HEK293 (cell line): ENCODE measurements at regions not wholly inside any gene's neighbourhood (a gene's known extent, or its start where the extent isn't known, plus 50 kb on each side); places are given as distances from the start of the nearest gene placed in this dataset.

Experiments used
- CTCF ChIA-PET: fragments of 350-600 bp; formaldehyde crosslinking; extraction: SDS; loops from one replicate; lab custom pipeline; 2021; ENCODE audit warnings: antibody characterized with exemption; lab: Yijun Ruan, JAX
- POLR2A ChIA-PET: fragments of 300-600 bp; formaldehyde crosslinking; extraction: SDS; loops from one replicate; lab custom pipeline; 2020; ENCODE audit warnings: antibody characterized with exemption, inconsistent platforms; lab: Yijun Ruan, JAX
- H3K27ac ChIP-seq: fragments of 200-500 bp; sonication (Bioruptor generic); 2 replicates; pipeline ENCODE4 v1.5.1; 2014; ENCODE audit warnings: low read depth, low read length, control low read depth, inconsistent platforms; ENCODE audit errors: extremely low read depth
- H3K36me3 ChIP-seq, 2 experiments: fragments of 200-500 bp in 1 of 2; sonication (Bioruptor generic) in 1 of 2; 1 replicate in 1 of 2; 2 replicates in 1 of 2; pipeline ENCODE4 v1.5.1; 2014 to 2017; ENCODE audit warnings: inconsistent platforms in 2 of 2, low read length in 2 of 2; ENCODE audit not compliant: control insufficient read depth in 2 of 2, insufficient read depth in 1 of 2
- H3K4me1 ChIP-seq: fragments of 200-500 bp; sonication (Bioruptor generic); 2 replicates; pipeline ENCODE4 v1.5.1; 2014; ENCODE audit warnings: mild to moderate bottlenecking, low read length, inconsistent platforms; ENCODE audit not compliant: control insufficient read depth, insufficient read depth
- H3K4me3 ChIP-seq: 2 replicates; pipeline ENCODE4 v1.5.1; 2011; ENCODE audit warnings: low read depth, mild to moderate bottlenecking, control low read depth, low read length, moderate library complexity
- H3K9me3 ChIP-seq: fragments of 200-500 bp; sonication (Bioruptor generic); 2 replicates; pipeline ENCODE4 v1.5.1; 2014; ENCODE audit warnings: low read depth, low read length, inconsistent platforms; ENCODE audit not compliant: control insufficient read depth, insufficient read depth
- EGR2 ChIP-seq: fragments of 450-650 bp; formaldehyde crosslinking; IDR thresholded peaks from 2 replicates; pipeline ENCODE4 v1.5.1; 2016; ENCODE audit warnings: low read depth, missing biosample characterization, missing genetic modification characterization
- INSM2 ChIP-seq: fragments of 450-650 bp; formaldehyde crosslinking; IDR thresholded peaks from 2 replicates; pipeline ENCODE4 v1.5.1; 2016; ENCODE audit warnings: missing biosample characterization, missing genetic modification characterization
- MYNN ChIP-seq: fragments of 450-650 bp; formaldehyde crosslinking; IDR thresholded peaks from 2 replicates; pipeline ENCODE4 v1.5.1; 2016; ENCODE audit warnings: missing biosample characterization, missing genetic modification characterization, borderline replicate concordance
- PRDM4 ChIP-seq: fragments of 450-650 bp; formaldehyde crosslinking; IDR thresholded peaks from 2 replicates; pipeline ENCODE4 v1.5.1; 2017; ENCODE audit warnings: missing biosample characterization, missing genetic modification characterization
- SALL2 ChIP-seq: fragments of 450-650 bp; formaldehyde crosslinking; IDR thresholded peaks from 2 replicates; pipeline ENCODE4 v1.5.0; 2017; ENCODE audit warnings: missing biosample characterization, mild to moderate bottlenecking, missing genetic modification characterization, borderline replicate concordance
- SP2 ChIP-seq: fragments of 450-650 bp; formaldehyde crosslinking; IDR thresholded peaks from 2 replicates; pipeline ENCODE4 v1.5.1; 2016; ENCODE audit warnings: missing biosample characterization, missing genetic modification characterization
- SP7 ChIP-seq: fragments of 450-650 bp; formaldehyde crosslinking; IDR thresholded peaks from 2 replicates; pipeline ENCODE4 v1.5.1; 2016; ENCODE audit warnings: missing biosample characterization, missing genetic modification characterization
- ZFP3 ChIP-seq: fragments of 450-650 bp; formaldehyde crosslinking; IDR thresholded peaks from 2 replicates; pipeline ENCODE4 v1.5.1; 2016; ENCODE audit warnings: low read depth, missing biosample characterization, missing genetic modification characterization
- ZIC2 ChIP-seq: fragments of 450-650 bp; formaldehyde crosslinking; IDR thresholded peaks from 2 replicates; pipeline ENCODE4 v1.5.1; 2016; ENCODE audit warnings: missing biosample characterization, missing genetic modification characterization
- ZNF146 ChIP-seq: fragments of 450-650 bp; formaldehyde crosslinking; IDR thresholded peaks from 2 replicates; pipeline ENCODE4 v1.5.1; 2016; ENCODE audit warnings: missing biosample characterization, missing genetic modification characterization
- ZNF155 ChIP-seq: fragments of 450-650 bp; formaldehyde crosslinking; IDR thresholded peaks from 2 replicates; pipeline ENCODE4 v1.5.1; 2016; ENCODE audit warnings: missing biosample characterization, missing genetic modification characterization
- ZNF169 ChIP-seq: fragments of 450-650 bp; formaldehyde crosslinking; IDR thresholded peaks from 2 replicates; pipeline ENCODE4 v1.5.1; 2016; ENCODE audit warnings: missing biosample characterization, missing genetic modification characterization
- ZNF324 ChIP-seq: fragments of 450-650 bp; formaldehyde crosslinking; IDR thresholded peaks from 2 replicates; pipeline ENCODE4 v1.5.1; 2016; ENCODE audit warnings: missing biosample characterization, missing genetic modification characterization
- ZNF404 ChIP-seq: fragments of 450-650 bp; formaldehyde crosslinking; IDR thresholded peaks from 2 replicates; pipeline ENCODE4 v1.5.1; 2017; ENCODE audit warnings: missing biosample characterization, missing genetic modification characterization
- ZNF513 ChIP-seq: fragments of 450-650 bp; IDR thresholded peaks from 2 replicates; pipeline ENCODE4 v1.5.1; 2018; ENCODE audit warnings: missing biosample characterization, missing genetic modification characterization
- ZNF518A ChIP-seq: fragments of 450-650 bp; formaldehyde crosslinking; conservative IDR thresholded peaks from 2 replicates; pipeline ENCODE4 v1.5.1; 2016; ENCODE audit warnings: low read depth, missing biosample characterization, missing genetic modification characterization
- ZNF529 ChIP-seq: fragments of 450-650 bp; formaldehyde crosslinking; IDR thresholded peaks from 2 replicates; pipeline ENCODE4 v1.5.1; 2017; ENCODE audit warnings: missing genetic modification characterization, missing biosample characterization; ENCODE audit not compliant: insufficient replicate concordance
- ZNF639 ChIP-seq: fragments of 450-650 bp; formaldehyde crosslinking; IDR thresholded peaks from 2 replicates; pipeline ENCODE4 v1.5.1; 2016; ENCODE audit warnings: missing biosample characterization, missing genetic modification characterization
- ZNF670 ChIP-seq: fragments of 450-650 bp; formaldehyde crosslinking; IDR thresholded peaks from 2 replicates; pipeline ENCODE4 v1.5.1; 2016; ENCODE audit warnings: missing biosample characterization, missing genetic modification characterization, low read depth
- ZNF76 ChIP-seq: fragments of 450-650 bp; formaldehyde crosslinking; IDR thresholded peaks from 2 replicates; pipeline ENCODE4; 2016; ENCODE audit warnings: low read depth, missing biosample characterization, missing genetic modification characterization, borderline replicate concordance
- ZNF792 ChIP-seq: fragments of 450-650 bp; formaldehyde crosslinking; IDR thresholded peaks from 2 replicates; pipeline ENCODE4 v1.5.1; 2016; ENCODE audit warnings: missing biosample characterization, missing genetic modification characterization
- ZNF843 ChIP-seq: fragments of 450-650 bp; formaldehyde crosslinking; IDR thresholded peaks from 2 replicates; pipeline ENCODE4 v1.5.1; 2016; ENCODE audit warnings: missing biosample characterization, missing genetic modification characterization
- ZSCAN16 ChIP-seq: fragments of 450-650 bp; formaldehyde crosslinking; IDR thresholded peaks from 2 replicates; pipeline ENCODE4 v1.5.1; 2016; ENCODE audit warnings: missing biosample characterization, missing genetic modification characterization
- ZXDB ChIP-seq: fragments of 450-650 bp; formaldehyde crosslinking; IDR thresholded peaks from 2 replicates; pipeline ENCODE4 v1.5.1; 2016; ENCODE audit warnings: missing biosample characterization, missing genetic modification characterization

- no peak for TF ChIP-seq ZNF518A (tag by site-specific recombination)
- TF ChIP-seq SP2 (tag by site-specific recombination): no peak
- TF ChIP-seq ZSCAN16 (tag by site-specific recombination): no peak
- no peak for TF ChIP-seq ZNF169 (tag by site-specific recombination)
- TF ChIP-seq PRDM4 (tag by site-specific recombination): no peak
- no peak for TF ChIP-seq ZNF324 (tag by site-specific recombination)
- no peak for TF ChIP-seq ZNF792
- TF ChIP-seq, all 188 proteins: peak for 0
- Histone ChIP-seq H3K27ac (no peak overlapping the region), H3K36me3 (no peaks in the 10 kb centered on the region), H3K9me3 (no peaks in the 10 kb centered on the region), H3K4me1 (peaks cover 7% of the 10 kb centered on the region), H3K4me3 (no peak overlapping the region)
- CTCF ChIA-PET: interaction anchor here (0.6 to 1.9 kb wide), 3 partner anchors 102 to 183 kb away, joined by 3 to 4 read pairs (median 3); no protein-coding TSS in a partner anchor
- POLR2A ChIA-PET: interaction anchor here (0.6 kb wide), 1 partner anchor 9 kb away, joined by 3 read pairs; no protein-coding TSS in a partner anchor
Measured at GRCh38 chr15:69912116-69912515, 185.6 kb downstream of the TLE3 start.

- ChIA-PET CTCF (interaction anchor here (0.8 kb wide), 1 partner anchor 179 kb away, joined by 4 read pairs; no protein-coding TSS in a partner anchor), POLR2A (no interaction called here)
- H3K27ac ChIP-seq: no peak overlapping the region
- TF ChIP-seq ZNF639 (tag by site-specific recombination) (no peak), ZFP3 (tag by site-specific recombination) (no peak), ZNF76 (no peak), ZNF843 (no peak), ZXDB (tag by site-specific recombination) (no peak), SP7 (tag by site-specific recombination) (no peak), ZIC2 (no peak), EGR2 (tag by site-specific recombination) (no peak), ZNF404 (tag by site-specific recombination) (no peak), ZNF529 (tag by site-specific recombination) (no peak), ZNF513 (no peak), MYNN (no peak), ZNF670 (tag by site-specific recombination) (no peak), ZNF155 (no peak), ZNF146 (tag by site-specific recombination) (no peak), INSM2 (tag by site-specific recombination) (no peak), SALL2 (no peak)
Measured at GRCh38 chr15:69914040-69914439, 183.7 kb downstream of the TLE3 start.

More at GRCh38 chr15:69914040-69914439, 183.7 kb downstream of the TLE3 start:
- Histone ChIP-seq H3K4me1 (peaks cover 7% of the 10 kb centered on the region), H3K4me3 (no peak overlapping the region), H3K9me3 (no peaks in the 10 kb centered on the region), H3K36me3 (no peaks in the 10 kb centered on the region)
